NCI-H69 (cell line): ENCODE measurements at regions not wholly inside any gene's neighbourhood (a gene's known extent, or its start where the extent isn't known, plus 50 kb on each side); places are given as distances from the start of the nearest gene placed in this dataset.

Experiments used
- DNase-seq: peaks from one replicate; lab custom pipeline; 2025; lab: John Stamatoyannopoulos, UW

- DNase-seq = peak; percentile 11
Observed at GRCh38 chr6:90403489-90404381, 107.1 kb upstream of the BACH2 start.

GRCh38 chr6:90402831-90403192, 106.2 kb upstream of the BACH2 start:
- DNase-seq = no peak

- no peak for DNase-seq
Observed at GRCh38 chr6:90401933-90402830, 105.5 kb upstream of the BACH2 start.

GRCh38 chr6:90399970-90400369, 103.3 kb upstream of the BACH2 start:
- no peak for DNase-seq

- no peak for DNase-seq
Observed at GRCh38 chr6:90397929-90398674, 101.5 kb upstream of the BACH2 start.

GRCh38 chr6:90397047-90397446, 100.4 kb upstream of the BACH2 start:
- DNase-seq = peak; percentile 33

- peak; percentile 62 for DNase-seq
Observed at GRCh38 chr6:90393232-90393884, 96.7 kb upstream of the BACH2 start.

GRCh38 chr6:90390379-90390778, 93.7 kb upstream of the BACH2 start:
- DNase-seq = no peak

- no peak for DNase-seq
Observed at GRCh38 chr6:90388395-90388794, 91.8 kb upstream of the BACH2 start.

- no peak for DNase-seq
Observed at GRCh38 chr6:90387826-90388225, 91.2 kb upstream of the BACH2 start.

- DNase-seq = no peak
Observed at GRCh38 chr6:90387383-90387775, 90.7 kb upstream of the BACH2 start.

- DNase-seq = no peak
Observed at GRCh38 chr6:90386399-90387382, 90.0 kb upstream of the BACH2 start.

GRCh38 chr6:90385759-90386313, 89.2 kb upstream of the BACH2 start:
- DNase-seq = no peak

GRCh38 chr6:90384720-90385119, 88.1 kb upstream of the BACH2 start:
- no peak for DNase-seq

GRCh38 chr6:90383196-90383822, 86.7 kb upstream of the BACH2 start:
- no peak for DNase-seq

GRCh38 chr6:90382760-90383159, 86.1 kb upstream of the BACH2 start:
- DNase-seq = no peak

- no peak for DNase-seq
Observed at GRCh38 chr6:90375681-90376439, 79.2 kb upstream of the BACH2 start.

- DNase-seq = no peak
Observed at GRCh38 chr6:90374201-90374600, 77.6 kb upstream of the BACH2 start.

GRCh38 chr6:90372885-90373284, 76.2 kb upstream of the BACH2 start:
- DNase-seq = no peak
